ENCODE measurements at regions not wholly inside any gene's neighbourhood (a gene's known extent, or its start where the extent isn't known, plus 50 kb on each side); places are given as distances from the start of the nearest gene placed in this dataset.

DNA sequence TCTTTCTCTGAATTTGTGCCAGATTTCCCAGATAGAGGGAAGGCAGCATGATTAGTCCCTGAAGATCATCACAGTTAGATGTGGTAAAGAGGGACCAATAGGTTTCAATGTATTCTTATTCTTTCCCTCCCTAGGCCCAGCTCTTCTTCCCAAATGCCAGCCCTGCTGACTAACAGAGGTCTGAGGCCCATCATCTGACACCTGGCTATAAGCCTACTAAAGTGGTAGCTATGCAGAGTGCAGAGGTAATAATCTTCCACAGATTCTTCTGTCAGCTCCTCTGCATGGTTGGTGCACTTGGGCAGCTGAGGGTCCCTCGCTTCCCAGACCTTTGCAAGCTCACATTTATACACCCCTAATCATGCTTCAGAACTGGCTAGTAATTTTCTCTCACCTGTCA is 63.7 kb upstream of the PZP start:
- DNase-seq (ENCODE audit: low spot score) (no peak), ATAC-seq (no peak)
- Histone ChIP-seq H3F3A (replicated peaks; ENCODE audit: low read depth) (no peaks in the 10 kb centered on the region), H4K20me1 (replicated peaks; ENCODE audit: insufficient read depth) (no peaks in the 10 kb centered on the region), H3K4me1 (ENCODE audit: insufficient read depth) (no peaks in the 10 kb centered on the region), H3K36me3 (ENCODE audit: insufficient read depth) (no peaks in the 10 kb centered on the region), H3K9me2 (ENCODE audit: insufficient read depth) (no peaks in the 10 kb centered on the region), H3K4me3 (no peak overlapping the region), H3K4me2 (no peak overlapping the region), H3K79me2 (replicated peaks; ENCODE audit: insufficient read depth) (no peaks in the 10 kb centered on the region), H3K27me3 (ENCODE audit: insufficient read depth) (no peaks in the 10 kb centered on the region), H2AFZ (no peak overlapping the region), H3K27ac (ENCODE audit: low read depth) (no peak overlapping the region)
- Mint-ChIP-seq H3K4me1 (peaks cover 4% of the 10 kb centered on the region; the same call in 2 of the 3 replicates), H3K4me3 (no peak overlapping the region), H3K27me3 (ENCODE audit: insufficient read depth, low read depth, poor library complexity) (no peaks in the 10 kb centered on the region), H3K36me3 (ENCODE audit: low read depth) (no peaks in the 10 kb centered on the region), H3K27ac (no peak overlapping the region), H3K9me3 (no peaks in the 10 kb centered on the region)
- no peak for TF ChIP-seq ZNF114 (CRISPR knock-in tag; IDR thresholded peaks at IDR 0.05)
- TF ChIP-seq JUNB (IDR thresholded peaks at IDR 0.05; ENCODE audit: unreplicated experiment): no peak

DNA sequence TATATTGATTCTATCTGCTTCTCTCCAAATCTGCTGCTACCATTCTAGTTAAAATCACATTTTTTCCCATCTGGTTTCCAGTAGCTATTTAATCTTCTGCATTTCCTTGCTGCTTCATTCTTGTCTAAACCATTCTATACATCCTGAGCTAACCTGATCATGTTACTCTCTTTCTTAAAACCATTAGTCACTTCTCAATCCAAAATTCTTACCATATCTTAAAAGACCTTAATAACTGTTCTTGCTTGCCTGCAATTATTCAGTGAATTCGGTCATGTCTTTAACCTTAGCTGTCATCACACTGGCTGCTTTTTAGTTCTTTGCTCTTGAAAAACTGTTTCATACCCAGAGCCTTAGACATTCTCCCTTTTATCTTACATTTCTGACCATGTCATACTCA is 56.4 kb upstream of the PZP start:
- H3K4me3 ChIP-seq: no peak overlapping the region
- Mint-ChIP-seq H3K27ac (no peak overlapping the region), H3K27me3 (ENCODE audit: insufficient read depth, low read depth, poor library complexity) (no peaks in the 10 kb centered on the region), H3K4me3 (no peak overlapping the region), H3K4me1 (no peaks in the 10 kb centered on the region), H3K36me3 (ENCODE audit: low read depth) (no peaks in the 10 kb centered on the region), H3K9me3 (no peaks in the 10 kb centered on the region)
- no peak overlapping the region for H3K27ac ChIP-seq (ENCODE audit: low read depth)
- H3K4me1 ChIP-seq (ENCODE audit: insufficient read depth): no peaks in the 10 kb centered on the region
- H3K36me3 ChIP-seq (ENCODE audit: insufficient read depth): no peaks in the 10 kb centered on the region
- H2AFZ ChIP-seq: no peak overlapping the region
- no peaks in the 10 kb centered on the region for H3K79me2 ChIP-seq (replicated peaks; ENCODE audit: insufficient read depth)
- DNase-seq (ENCODE audit: low spot score): no peak
- H3K27me3 ChIP-seq (ENCODE audit: insufficient read depth): no peaks in the 10 kb centered on the region
- H3K4me2 ChIP-seq: no peak overlapping the region
- no peaks in the 10 kb centered on the region for H4K20me1 ChIP-seq (replicated peaks; ENCODE audit: insufficient read depth)
- ATAC-seq: no peak
- no peaks in the 10 kb centered on the region for H3F3A ChIP-seq (replicated peaks; ENCODE audit: low read depth)
- H3K9me2 ChIP-seq (ENCODE audit: insufficient read depth): no peaks in the 10 kb centered on the region; the same call in 1 of the 2 replicates
- no peak for TF ChIP-seq NANOG (IDR thresholded peaks at IDR 0.05; ENCODE audit: borderline replicate concordance)
- TF ChIP-seq POLR2AphosphoS5 (IDR thresholded peaks at IDR 0.05; ENCODE audit: low read depth): no peak
- TF ChIP-seq, protein P1, sequence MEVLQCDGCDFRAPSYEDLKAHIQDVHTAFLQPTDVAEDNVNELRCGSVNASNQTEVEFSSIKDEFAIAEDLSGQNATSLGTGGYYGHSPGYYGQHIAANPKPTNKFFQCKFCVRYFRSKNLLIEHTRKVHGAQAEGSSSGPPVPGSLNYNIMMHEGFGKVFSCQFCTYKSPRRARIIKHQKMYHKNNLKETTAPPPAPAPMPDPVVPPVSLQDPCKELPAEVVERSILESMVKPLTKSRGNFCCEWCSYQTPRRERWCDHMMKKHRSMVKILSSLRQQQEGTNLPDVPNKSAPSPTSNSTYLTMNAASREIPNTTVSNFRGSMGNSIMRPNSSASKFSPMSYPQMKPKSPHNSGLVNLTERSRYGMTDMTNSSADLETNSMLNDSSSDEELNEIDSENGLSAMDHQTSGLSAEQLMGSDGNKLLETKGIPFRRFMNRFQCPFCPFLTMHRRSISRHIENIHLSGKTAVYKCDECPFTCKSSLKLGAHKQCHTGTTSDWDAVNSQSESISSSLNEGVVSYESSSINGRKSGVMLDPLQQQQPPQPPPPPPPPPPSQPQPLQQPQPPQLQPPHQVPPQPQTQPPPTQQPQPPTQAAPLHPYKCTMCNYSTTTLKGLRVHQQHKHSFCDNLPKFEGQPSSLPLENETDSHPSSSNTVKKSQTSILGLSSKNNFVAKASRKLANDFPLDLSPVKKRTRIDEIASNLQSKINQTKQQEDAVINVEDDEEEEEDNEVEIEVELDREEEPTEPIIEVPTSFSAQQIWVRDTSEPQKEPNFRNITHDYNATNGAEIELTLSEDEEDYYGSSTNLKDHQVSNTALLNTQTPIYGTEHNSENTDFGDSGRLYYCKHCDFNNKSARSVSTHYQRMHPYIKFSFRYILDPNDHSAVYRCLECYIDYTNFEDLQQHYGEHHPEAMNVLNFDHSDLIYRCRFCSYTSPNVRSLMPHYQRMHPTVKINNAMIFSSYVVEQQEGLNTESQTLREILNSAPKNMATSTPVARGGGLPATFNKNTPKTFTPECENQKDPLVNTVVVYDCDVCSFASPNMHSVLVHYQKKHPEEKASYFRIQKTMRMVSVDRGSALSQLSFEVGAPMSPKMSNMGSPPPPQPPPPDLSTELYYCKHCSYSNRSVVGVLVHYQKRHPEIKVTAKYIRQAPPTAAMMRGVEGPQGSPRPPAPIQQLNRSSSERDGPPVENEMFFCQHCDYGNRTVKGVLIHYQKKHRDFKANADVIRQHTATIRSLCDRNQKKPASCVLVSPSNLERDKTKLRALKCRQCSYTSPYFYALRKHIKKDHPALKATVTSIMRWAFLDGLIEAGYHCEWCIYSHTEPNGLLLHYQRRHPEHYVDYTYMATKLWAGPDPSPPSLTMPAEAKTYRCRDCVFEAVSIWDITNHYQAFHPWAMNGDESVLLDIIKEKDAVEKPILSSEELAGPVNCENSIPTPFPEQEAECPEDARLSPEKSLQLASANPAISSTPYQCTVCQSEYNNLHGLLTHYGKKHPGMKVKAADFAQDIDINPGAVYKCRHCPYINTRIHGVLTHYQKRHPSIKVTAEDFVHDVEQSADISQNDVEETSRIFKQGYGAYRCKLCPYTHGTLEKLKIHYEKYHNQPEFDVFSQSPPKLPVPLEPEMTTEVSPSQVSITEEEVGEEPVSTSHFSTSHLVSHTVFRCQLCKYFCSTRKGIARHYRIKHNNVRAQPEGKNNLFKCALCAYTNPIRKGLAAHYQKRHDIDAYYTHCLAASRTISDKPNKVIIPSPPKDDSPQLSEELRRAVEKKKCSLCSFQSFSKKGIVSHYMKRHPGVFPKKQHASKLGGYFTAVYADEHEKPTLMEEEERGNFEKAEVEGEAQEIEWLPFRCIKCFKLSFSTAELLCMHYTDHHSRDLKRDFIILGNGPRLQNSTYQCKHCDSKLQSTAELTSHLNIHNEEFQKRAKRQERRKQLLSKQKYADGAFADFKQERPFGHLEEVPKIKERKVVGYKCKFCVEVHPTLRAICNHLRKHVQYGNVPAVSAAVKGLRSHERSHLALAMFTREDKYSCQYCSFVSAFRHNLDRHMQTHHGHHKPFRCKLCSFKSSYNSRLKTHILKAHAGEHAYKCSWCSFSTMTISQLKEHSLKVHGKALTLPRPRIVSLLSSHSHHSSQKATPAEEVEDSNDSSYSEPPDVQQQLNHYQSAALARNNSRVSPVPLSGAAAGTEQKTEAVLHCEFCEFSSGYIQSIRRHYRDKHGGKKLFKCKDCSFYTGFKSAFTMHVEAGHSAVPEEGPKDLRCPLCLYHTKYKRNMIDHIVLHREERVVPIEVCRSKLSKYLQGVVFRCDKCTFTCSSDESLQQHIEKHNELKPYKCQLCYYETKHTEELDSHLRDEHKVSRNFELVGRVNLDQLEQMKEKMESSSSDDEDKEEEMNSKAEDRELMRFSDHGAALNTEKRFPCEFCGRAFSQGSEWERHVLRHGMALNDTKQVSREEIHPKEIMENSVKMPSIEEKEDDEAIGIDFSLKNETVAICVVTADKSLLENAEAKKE (CRISPR knock-in tag; IDR thresholded peaks at IDR 0.05): no peak
- TF ChIP-seq STAT1 (IDR thresholded peaks at IDR 0.05; ENCODE audit: unreplicated experiment): no peak
- TF ChIP-seq, protein P2, sequence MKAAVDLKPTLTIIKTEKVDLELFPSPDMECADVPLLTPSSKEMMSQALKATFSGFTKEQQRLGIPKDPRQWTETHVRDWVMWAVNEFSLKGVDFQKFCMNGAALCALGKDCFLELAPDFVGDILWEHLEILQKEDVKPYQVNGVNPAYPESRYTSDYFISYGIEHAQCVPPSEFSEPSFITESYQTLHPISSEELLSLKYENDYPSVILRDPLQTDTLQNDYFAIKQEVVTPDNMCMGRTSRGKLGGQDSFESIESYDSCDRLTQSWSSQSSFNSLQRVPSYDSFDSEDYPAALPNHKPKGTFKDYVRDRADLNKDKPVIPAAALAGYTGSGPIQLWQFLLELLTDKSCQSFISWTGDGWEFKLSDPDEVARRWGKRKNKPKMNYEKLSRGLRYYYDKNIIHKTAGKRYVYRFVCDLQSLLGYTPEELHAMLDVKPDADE (IDR thresholded peaks at IDR 0.05): no peak
- TF ChIP-seq ZNF114 (CRISPR knock-in tag; IDR thresholded peaks at IDR 0.05): no peak
- TF ChIP-seq, protein P3, sequence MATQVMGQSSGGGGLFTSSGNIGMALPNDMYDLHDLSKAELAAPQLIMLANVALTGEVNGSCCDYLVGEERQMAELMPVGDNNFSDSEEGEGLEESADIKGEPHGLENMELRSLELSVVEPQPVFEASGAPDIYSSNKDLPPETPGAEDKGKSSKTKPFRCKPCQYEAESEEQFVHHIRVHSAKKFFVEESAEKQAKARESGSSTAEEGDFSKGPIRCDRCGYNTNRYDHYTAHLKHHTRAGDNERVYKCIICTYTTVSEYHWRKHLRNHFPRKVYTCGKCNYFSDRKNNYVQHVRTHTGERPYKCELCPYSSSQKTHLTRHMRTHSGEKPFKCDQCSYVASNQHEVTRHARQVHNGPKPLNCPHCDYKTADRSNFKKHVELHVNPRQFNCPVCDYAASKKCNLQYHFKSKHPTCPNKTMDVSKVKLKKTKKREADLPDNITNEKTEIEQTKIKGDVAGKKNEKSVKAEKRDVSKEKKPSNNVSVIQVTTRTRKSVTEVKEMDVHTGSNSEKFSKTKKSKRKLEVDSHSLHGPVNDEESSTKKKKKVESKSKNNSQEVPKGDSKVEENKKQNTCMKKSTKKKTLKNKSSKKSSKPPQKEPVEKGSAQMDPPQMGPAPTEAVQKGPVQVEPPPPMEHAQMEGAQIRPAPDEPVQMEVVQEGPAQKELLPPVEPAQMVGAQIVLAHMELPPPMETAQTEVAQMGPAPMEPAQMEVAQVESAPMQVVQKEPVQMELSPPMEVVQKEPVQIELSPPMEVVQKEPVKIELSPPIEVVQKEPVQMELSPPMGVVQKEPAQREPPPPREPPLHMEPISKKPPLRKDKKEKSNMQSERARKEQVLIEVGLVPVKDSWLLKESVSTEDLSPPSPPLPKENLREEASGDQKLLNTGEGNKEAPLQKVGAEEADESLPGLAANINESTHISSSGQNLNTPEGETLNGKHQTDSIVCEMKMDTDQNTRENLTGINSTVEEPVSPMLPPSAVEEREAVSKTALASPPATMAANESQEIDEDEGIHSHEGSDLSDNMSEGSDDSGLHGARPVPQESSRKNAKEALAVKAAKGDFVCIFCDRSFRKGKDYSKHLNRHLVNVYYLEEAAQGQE (IDR thresholded peaks at IDR 0.05; ENCODE audit: unreplicated experiment): no peak
- no peak for TF ChIP-seq JUNB (IDR thresholded peaks at IDR 0.05; ENCODE audit: unreplicated experiment)
- TF ChIP-seq, protein P4, sequence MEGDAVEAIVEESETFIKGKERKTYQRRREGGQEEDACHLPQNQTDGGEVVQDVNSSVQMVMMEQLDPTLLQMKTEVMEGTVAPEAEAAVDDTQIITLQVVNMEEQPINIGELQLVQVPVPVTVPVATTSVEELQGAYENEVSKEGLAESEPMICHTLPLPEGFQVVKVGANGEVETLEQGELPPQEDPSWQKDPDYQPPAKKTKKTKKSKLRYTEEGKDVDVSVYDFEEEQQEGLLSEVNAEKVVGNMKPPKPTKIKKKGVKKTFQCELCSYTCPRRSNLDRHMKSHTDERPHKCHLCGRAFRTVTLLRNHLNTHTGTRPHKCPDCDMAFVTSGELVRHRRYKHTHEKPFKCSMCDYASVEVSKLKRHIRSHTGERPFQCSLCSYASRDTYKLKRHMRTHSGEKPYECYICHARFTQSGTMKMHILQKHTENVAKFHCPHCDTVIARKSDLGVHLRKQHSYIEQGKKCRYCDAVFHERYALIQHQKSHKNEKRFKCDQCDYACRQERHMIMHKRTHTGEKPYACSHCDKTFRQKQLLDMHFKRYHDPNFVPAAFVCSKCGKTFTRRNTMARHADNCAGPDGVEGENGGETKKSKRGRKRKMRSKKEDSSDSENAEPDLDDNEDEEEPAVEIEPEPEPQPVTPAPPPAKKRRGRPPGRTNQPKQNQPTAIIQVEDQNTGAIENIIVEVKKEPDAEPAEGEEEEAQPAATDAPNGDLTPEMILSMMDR (conservative IDR thresholded peaks at IDR 0.05; ENCODE audit: low read depth in 2 of 2): no peak
- no peak for TF ChIP-seq EZH2phosphoT487 (IDR thresholded peaks at IDR 0.05; ENCODE audit: unreplicated experiment)

Data from GM23338 (cell line).